ENCODE measurements at regions not wholly inside any gene's neighbourhood (a gene's known extent, or its start where the extent isn't known, plus 50 kb on each side); places are given as distances from the start of the nearest gene placed in this dataset.

GRCh38 chr6:144781836-144782235, 496.7 kb downstream of the UTRN start:
- no peak for TF ChIP-seq CTCF (IDR thresholded peaks at IDR 0.05)
- no peak for TF ChIP-seq TP53 (CRISPR knock-in tag; IDR thresholded peaks at IDR 0.05)
- no peak for TF ChIP-seq PRRX2 (CRISPR knock-in tag; IDR thresholded peaks at IDR 0.05)
- TF ChIP-seq ZNF138 (CRISPR knock-in tag; conservative IDR thresholded peaks at IDR 0.05), result no peak
- TF ChIP-seq ETV6 (CRISPR knock-in tag; IDR thresholded peaks at IDR 0.05), result no peak
- no peak for TF ChIP-seq CBFB (CRISPR knock-in tag; IDR thresholded peaks at IDR 0.05; ENCODE audit: low read depth)
- TF ChIP-seq JUN (CRISPR knock-in tag; IDR thresholded peaks at IDR 0.05), result no peak

All from WTC11 (cell line).